ENCODE measurements at regions not wholly inside any gene's neighbourhood (a gene's known extent, or its start where the extent isn't known, plus 50 kb on each side); places are given as distances from the start of the nearest gene placed in this dataset.

- TF ChIP-seq SETDB1 (IDR thresholded peaks at IDR 0.05; ENCODE audit: insufficient read length, low read length) = no peak
- no peak for TF ChIP-seq ZNF335 (tag by site-specific recombination; conservative IDR thresholded peaks at IDR 0.05)
- no peak for TF ChIP-seq RBAK (tag by site-specific recombination; IDR thresholded peaks at IDR 0.05)
- TF ChIP-seq CTCF (tag by site-specific recombination; IDR thresholded peaks at IDR 0.05) = no peak
- no peak for TF ChIP-seq PATZ1 (tag by site-specific recombination; IDR thresholded peaks at IDR 0.05)
- TF ChIP-seq ZNF843 (tag by site-specific recombination; IDR thresholded peaks at IDR 0.05) = no peak
- no peak for TF ChIP-seq ZBTB1 (tag by site-specific recombination; IDR thresholded peaks at IDR 0.05)
- no peak for TF ChIP-seq ZNF544 (tag by site-specific recombination; IDR thresholded peaks at IDR 0.05)
- no peak for TF ChIP-seq HOXC10 (CRISPR knock-in tag; IDR thresholded peaks at IDR 0.05)
Observed at GRCh38 chr10:108608860-108609259, 1314.5 kb downstream of the XPNPEP1 start.
